GM18517 (cell line): ENCODE measurements at regions not wholly inside any gene's neighbourhood (a gene's known extent, or its start where the extent isn't known, plus 50 kb on each side); places are given as distances from the start of the nearest gene placed in this dataset.

Experiments
- ATAC-seq: cut with Tn5 transposase; IDR thresholded peaks from one replicate; pipeline ENCODE4 v1.9.1; 2021; ENCODE audit warnings: mild to moderate bottlenecking, moderate library complexity; ENCODE audit not compliant: unreplicated experiment

DNA sequence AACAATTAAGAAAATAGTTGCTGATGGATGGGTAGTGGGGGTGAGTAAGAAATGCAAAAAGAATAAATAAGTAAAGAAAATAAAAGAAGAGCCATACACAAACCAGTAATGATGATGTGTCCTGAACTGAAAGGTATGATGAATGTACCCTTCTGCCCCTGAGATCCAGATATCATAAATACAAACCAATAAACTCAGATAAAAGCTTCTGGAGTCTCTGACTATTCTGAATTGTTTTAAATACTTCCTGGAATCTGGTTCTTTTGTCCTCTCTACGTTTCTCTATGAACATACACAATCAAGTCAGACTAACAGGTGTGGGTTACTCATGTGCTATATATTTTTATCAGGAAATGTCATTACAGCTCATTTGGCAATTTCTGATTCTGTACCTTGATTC, 153.4 kb downstream of the PPP1R2C start:
- ATAC-seq, result no peak

- no peak for ATAC-seq
Observed at GRCh38 chrX:42619068-42619467, 158.9 kb downstream of the PPP1R2C start.

- no peak for ATAC-seq
Observed at GRCh38 chrX:42616981-42617380, 161.0 kb downstream of the PPP1R2C start.

DNA sequence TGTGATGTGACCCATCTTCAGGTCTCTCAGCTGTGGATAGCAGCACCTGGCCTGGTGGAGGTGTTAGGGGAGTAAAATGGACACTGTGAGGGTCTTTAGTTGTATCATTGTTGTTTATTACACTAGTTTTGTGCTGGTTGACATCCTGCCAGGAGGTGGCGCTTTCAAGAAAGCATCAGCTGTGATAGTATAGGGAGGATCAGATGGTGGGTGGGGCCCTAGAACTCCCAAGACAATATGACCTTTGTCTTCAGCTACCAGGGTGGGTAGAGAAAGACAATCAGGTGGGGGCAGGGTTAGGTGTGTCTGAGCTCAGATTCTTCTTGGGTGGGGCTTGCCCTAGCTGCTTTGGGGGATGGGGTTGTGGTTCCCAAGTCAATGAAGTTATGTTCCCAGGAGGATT, 162.8 kb downstream of the PPP1R2C start:
- no peak for ATAC-seq

- ATAC-seq, result no peak
Observed at GRCh38 chrX:42606591-42606990, 171.4 kb downstream of the PPP1R2C start.

GRCh38 chrX:42604302-42604701, 173.7 kb downstream of the PPP1R2C start:
- no peak for ATAC-seq

GRCh38 chrX:42603016-42603415, 174.9 kb downstream of the PPP1R2C start:
- no peak for ATAC-seq

DNA sequence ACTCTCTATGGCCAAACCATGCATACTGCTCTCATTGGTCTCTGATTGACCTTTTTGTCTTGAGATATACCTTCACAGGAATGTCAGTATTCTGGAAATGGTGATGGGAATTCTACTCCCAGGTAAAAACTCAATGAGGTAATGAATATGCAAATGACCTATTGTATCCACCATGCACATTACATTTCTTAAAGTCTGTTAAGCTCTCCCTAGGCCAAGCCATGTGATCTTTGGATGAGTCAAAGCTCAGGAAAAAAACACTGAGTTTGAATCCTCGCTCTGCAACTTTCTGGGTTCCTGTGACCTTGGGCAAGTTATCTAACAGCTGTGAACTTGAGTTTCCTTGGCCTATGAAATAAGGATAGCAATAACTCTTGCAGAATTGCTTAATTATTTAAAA, 175.4 kb downstream of the PPP1R2C start:
- no peak for ATAC-seq

- no peak for ATAC-seq
Observed at GRCh38 chrX:42602136-42602535, 175.8 kb downstream of the PPP1R2C start.

GRCh38 chrX:42597481-42597880, 180.5 kb downstream of the PPP1R2C start:
- no peak for ATAC-seq

DNA sequence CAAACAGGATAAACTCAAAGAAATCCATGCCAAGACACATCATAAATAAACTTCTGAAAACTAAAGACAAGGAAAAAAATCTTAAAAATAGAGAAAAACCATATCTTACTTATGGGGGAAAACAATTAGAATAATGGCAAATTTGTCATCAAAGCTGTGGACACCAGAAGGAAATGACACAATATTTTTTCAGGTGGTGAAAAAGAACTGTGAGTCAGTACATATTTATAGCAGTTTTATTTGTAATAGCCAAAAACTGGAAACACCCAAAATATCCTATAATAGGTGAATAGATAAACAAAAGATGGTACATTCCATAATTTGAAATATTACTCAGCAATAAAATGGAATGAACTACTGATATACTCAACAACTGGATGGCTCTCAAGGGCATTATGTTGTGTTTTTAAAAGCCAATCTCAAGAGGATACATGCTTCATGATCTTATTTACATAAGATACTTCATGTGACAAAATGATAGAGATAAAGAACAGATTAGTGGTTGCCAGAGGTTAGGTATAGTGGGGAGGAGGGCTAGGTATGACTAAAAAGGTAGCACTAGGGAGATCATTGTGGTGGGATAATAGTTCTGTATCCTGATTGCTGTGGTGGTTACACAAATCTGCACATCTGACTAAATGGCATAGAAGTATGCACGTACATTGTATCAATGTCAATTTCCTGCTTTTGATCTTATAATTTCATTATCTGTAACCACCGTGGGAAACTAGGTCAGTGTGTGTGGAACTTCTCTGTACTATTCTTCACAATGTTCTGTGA, 191.9 kb downstream of the PPP1R2C start:
- ATAC-seq, result no peak

GRCh38 chrX:42577936-42578470, 200.0 kb downstream of the PPP1R2C start:
- ATAC-seq, result no peak

GRCh38 chrX:42567268-42567667, 210.7 kb downstream of the PPP1R2C start:
- no peak for ATAC-seq

DNA sequence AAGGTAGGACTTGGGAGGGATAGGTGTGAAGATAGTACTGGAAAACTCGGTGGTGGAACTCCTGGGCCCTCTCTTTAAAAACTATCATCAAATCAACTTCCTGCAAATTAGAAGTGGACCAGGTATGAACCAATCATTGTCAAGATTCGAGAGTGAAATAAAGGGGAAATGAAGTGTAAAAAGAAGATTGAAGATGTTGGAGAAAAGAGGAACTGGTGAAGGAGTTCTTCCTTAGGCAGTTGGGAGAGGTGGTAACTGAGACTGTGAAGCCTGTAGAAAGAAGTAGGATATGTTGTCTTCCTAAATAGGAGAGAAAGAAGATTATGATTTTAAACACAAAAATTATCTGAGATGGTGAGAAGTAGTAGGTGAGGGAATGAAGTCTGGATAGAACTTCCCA, 212.2 kb downstream of the PPP1R2C start:
- no peak for ATAC-seq

- ATAC-seq, result no peak
Observed at GRCh38 chrX:42546800-42547199, 231.2 kb downstream of the PPP1R2C start.

- ATAC-seq, result no peak
Observed at GRCh38 chrX:42544883-42545282, 233.1 kb downstream of the PPP1R2C start.

DNA sequence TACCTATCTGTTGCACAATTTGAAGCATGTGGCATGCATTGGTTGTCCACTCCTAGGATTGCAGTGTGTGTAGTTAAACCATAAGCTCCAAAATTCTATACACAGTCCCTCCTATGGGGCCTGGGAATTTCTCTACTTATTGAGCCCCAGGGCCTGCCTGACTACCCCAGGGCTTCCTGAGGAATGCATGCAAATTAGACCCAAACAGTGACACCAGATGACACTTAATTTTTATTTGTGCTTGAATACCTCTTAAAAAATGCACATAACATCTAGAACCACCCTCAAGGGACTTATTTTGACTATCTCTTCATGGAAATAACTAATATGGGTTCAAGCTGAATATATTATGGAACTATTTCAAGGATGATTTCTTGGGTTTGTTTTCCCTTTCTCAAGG, 236.4 kb downstream of the PPP1R2C start:
- ATAC-seq, result no peak

- no peak for ATAC-seq
Observed at GRCh38 chrX:42540146-42540545, 237.8 kb downstream of the PPP1R2C start.

DNA sequence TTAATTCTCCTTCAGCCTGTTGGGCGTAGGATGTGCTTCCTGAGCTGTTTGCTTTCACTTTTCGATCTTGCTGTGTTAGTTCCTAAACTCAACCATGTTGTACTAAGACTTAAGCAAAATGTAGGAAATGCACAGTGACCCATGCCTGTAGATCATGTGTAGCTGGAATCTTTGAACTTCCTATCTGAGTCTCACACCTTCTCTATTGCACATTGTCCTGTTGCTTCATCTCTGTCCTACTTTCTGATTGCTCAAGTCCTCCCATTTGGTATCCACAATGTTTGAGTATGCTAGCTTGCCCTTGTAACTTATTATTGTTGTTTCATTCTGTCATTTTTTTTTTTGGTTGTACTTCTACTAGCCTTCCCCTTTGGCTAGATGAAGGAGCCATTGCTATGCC, 239.6 kb downstream of the PPP1R2C start:
- ATAC-seq, result no peak

DNA sequence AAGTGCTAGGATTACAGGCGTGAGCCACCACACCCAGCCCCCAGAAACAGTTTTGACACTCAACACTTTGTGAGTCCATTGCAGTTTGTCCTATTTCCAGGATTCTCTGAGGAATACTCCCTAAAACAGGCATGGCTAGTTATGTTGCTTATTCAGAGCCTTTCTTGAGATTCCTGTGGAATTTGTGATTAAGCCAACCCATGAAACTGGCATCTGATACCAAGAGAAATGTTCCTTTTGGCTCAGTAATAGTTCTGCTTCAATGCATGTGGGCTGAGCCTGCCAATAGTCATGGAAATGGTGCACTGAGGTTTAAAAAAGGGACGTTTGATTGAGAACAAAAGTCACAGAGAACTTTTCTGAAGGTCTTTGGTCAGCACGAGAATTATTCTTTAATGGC, 241.7 kb downstream of the PPP1R2C start:
- no peak for ATAC-seq

DNA sequence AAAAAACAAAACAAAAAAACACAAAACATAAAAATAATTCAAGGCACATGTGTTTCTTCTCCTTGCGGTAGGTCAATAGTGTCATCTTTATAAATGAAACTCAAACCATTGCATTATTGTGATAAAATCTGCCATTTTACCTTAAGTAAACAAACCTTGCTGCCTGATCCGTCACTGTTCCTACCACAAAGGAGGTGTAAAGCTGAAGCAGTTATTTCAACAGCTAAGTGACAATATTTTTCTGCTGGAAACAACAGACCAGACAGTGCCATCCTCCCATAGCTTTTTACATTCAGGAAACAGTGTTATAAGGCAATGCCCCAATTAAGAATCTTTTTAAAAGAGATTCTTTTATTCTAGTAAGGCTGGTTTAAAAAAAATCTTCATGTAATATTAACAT, 242.7 kb downstream of the PPP1R2C start:
- no peak for ATAC-seq

DNA sequence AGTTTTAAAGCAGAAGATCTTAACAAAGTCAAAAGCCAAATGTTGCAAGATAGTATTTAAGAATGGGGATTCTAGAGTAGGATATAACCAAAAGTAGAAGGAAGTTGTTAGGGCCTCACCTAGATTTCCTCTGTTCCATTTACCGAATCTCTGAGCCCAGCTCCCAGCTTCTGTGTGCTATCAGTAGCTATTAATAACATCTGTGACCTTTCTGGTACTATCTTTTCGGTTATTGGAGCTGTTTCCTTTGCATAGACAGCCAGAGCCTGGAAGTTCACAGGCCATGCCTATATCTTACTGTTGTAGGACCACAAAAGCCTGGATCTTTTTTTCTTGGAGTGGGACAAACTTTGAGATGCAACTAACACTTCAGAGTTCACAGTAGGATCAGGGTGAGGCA, 244.2 kb downstream of the PPP1R2C start:
- ATAC-seq, result no peak

DNA sequence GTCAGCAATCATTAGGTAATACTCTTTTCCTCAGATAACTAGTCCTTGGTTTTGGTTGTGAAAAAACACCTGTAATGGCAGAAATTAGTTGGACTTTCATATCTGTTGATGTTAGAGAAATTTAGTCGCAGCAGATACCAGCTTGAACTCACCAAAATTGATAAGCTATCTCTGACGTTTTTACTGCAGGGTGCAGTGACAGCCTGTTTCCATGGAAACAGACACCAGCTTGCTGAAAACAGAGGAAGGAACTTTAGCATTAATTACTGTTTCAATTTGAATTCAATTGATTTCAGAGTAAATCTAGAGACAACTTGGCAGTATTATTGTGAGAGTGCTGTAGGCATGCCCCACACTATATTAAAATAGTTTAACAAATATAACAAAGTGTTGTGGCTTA, 246.5 kb downstream of the PPP1R2C start:
- ATAC-seq, result no peak
